Panc1 (cell line): ENCODE measurements at regions not wholly inside any gene's neighbourhood (a gene's known extent, or its start where the extent isn't known, plus 50 kb on each side); places are given as distances from the start of the nearest gene placed in this dataset.

Source experiments
- ATAC-seq: fragments of 200-7000 bp; cut with Tn5 transposase; 2 replicates; pipeline ENCODE4 v1.9.1; 2020; ENCODE audit warnings: mild to moderate bottlenecking, moderate library complexity
- BruUV-seq: library from RNA; stranded (reverse); fragments of 400-500 nt; replicated peaks from 2 replicates; lab custom pipeline; 2021; lab: Mats Ljungman, UMichigan
- CTCF ChIA-PET: fragments of 300-600 bp; sonication (Branson Sonifier 250); formaldehyde crosslinking; loops from one replicate; lab custom pipeline; 2022; ENCODE audit warnings: antibody characterized with exemption; lab: Charles Lee
- POLR2A ChIA-PET: fragments of 300-600 bp; sonication (Branson Sonifier 250); formaldehyde crosslinking; loops from one replicate; lab custom pipeline; 2022; ENCODE audit warnings: antibody characterized with exemption; lab: Charles Lee
- DNase-seq: peaks from one replicate; pipeline ENCODE4 v3.0.0-alpha.2; 2010; ENCODE audit warnings: low read depth, low spot score
- H3K27ac ChIP-seq: 2 replicates; pipeline ENCODE4 v1.5.1; 2011; ENCODE audit warnings: mild to moderate bottlenecking, low read length, inconsistent platforms
- H3K27me3 ChIP-seq: fragments of 200-500 bp; sonication (Bioruptor generic); 2 replicates; pipeline ENCODE4 v1.6.0; 2014; ENCODE audit warnings: low read length, inconsistent platforms; ENCODE audit not compliant: control insufficient read depth, insufficient read depth
- H3K36me3 ChIP-seq: fragments of 200-500 bp; sonication (Bioruptor generic); 2 replicates; pipeline ENCODE4 v1.5.1; 2014; ENCODE audit warnings: inconsistent platforms, mild to moderate bottlenecking, low read length, moderate library complexity; ENCODE audit not compliant: control insufficient read depth, insufficient read depth
- H3K4me1 ChIP-seq: 2 replicates; pipeline ENCODE4 v1.5.1; 2011; ENCODE audit warnings: inconsistent platforms, mild to moderate bottlenecking, low read length, moderate library complexity; ENCODE audit not compliant: control insufficient read depth, insufficient read depth
- H3K4me3 ChIP-seq, 2 experiments: 2 replicates each; pipeline ENCODE4 v1.5.1; 2011 to 2012; ENCODE audit warnings: low read depth in 2 of 2, low read length in 2 of 2, mild to moderate bottlenecking in 2 of 2, inconsistent platforms in 1 of 2, moderate library complexity in 1 of 2
- H3K9me3 ChIP-seq: fragments of 200-500 bp; sonication (Bioruptor generic); 2 replicates; pipeline ENCODE4 v1.5.1; 2014; ENCODE audit warnings: low read depth, mild to moderate bottlenecking, inconsistent platforms, low read length, moderate library complexity; ENCODE audit not compliant: control insufficient read depth, insufficient read depth
- CTCF ChIP-seq: fragments of 450-650 bp; IDR thresholded peaks from 2 replicates; pipeline ENCODE4 v1.5.1; 2017; ENCODE audit warnings: mild to moderate bottlenecking
- POLR2AphosphoS5 ChIP-seq: IDR thresholded peaks from 2 replicates; pipeline ENCODE4 v1.6.1; 2012; ENCODE audit warnings: mild to moderate bottlenecking, low read depth, low read length, moderate library complexity
- REST ChIP-seq, 2 experiments: IDR thresholded peaks; 2 replicates each; pipeline ENCODE4 v1.6.1; 2011 to 2012; ENCODE audit warnings: low read depth in 2 of 2, control low read depth in 1 of 2, low read length in 1 of 2, mild to moderate bottlenecking in 1 of 2, moderate library complexity in 1 of 2; ENCODE audit not compliant: insufficient read depth in 1 of 2
- SIN3A ChIP-seq: IDR thresholded peaks from 2 replicates; pipeline ENCODE4 v1.6.1; 2012; ENCODE audit warnings: low read depth, mild to moderate bottlenecking, low read length, moderate library complexity, borderline replicate concordance; ENCODE audit not compliant: insufficient read depth
- TCF7L2 ChIP-seq: IDR thresholded peaks from 2 replicates; pipeline ENCODE4 v1.6.1; 2011; ENCODE audit warnings: mild to moderate bottlenecking, low read depth, low read length, inconsistent platforms
- in situ Hi-C: cut with HindIII; loops from 2 replicates; pipeline ENCODE4 v1.10.0; 2016; ENCODE audit warnings: low sequenced_read_pairs, low pct_unique_long_range_greater_than_20kb
- intact Hi-C: fragments of 100-400 bp; cut with micrococcal nuclease; formaldehyde crosslinking; loops from one replicate; pipeline ENCODE4 v1.10.0; 2022; ENCODE audit not compliant: unreplicated experiment

- Histone ChIP-seq H3K27me3 (no peaks in the 10 kb centered on the region), H3K27ac (no peak overlapping the region), H3K9me3 (peaks cover 4% of the 10 kb centered on the region; the same call in 1 of the 2 replicates), H3K36me3 (no peaks in the 10 kb centered on the region), H3K4me1 (no peaks in the 10 kb centered on the region), H3K4me3 (no peak overlapping the region)
- in situ Hi-C loops = no loop called here
- ChIA-PET POLR2A (no interaction called here), CTCF (no interaction called here)
- ATAC-seq (no peak), DNase-seq (no peak)
- no TSS peak for BruUV-seq
- TF ChIP-seq REST (IDR thresholded peaks at IDR 0.05; ENCODE audit: insufficient read depth in 1 of 2, low read depth in 2 of 2, low read length in 1 of 2) = no peak
- no peak for TF ChIP-seq SIN3A
- TF ChIP-seq CTCF = no peak
- no peak for TF ChIP-seq POLR2AphosphoS5
- no peak for TF ChIP-seq TCF7L2
- intact Hi-C loops = no loop called here
These were observed 1499.6 kb downstream of the EFNA5 start for GRCh38 chr5:106171132-106171531.

- POLR2A ChIA-PET = no interaction called here
- no peak overlapping the region for H3K27ac ChIP-seq
- DNase-seq (no peak), ATAC-seq (no peak)
- TF ChIP-seq TCF7L2 (no peak), REST (IDR thresholded peaks at IDR 0.05; ENCODE audit: insufficient read depth in 1 of 2, low read depth in 2 of 2, low read length in 1 of 2) (no peak), CTCF (no peak)
- no peaks in the 10 kb centered on the region for H3K4me1 ChIP-seq
- H3K4me3 ChIP-seq = no peak overlapping the region
- no peaks in the 10 kb centered on the region for H3K36me3 ChIP-seq
- H3K9me3 ChIP-seq = no peaks in the 10 kb centered on the region; the same call in 1 of the 2 replicates
- no peaks in the 10 kb centered on the region for H3K27me3 ChIP-seq
- CTCF ChIA-PET = no interaction called here
- intact Hi-C loops (no loop called here), in situ Hi-C loops (no loop called here)
- BruUV-seq = no TSS peak
These were observed 1503.0 kb downstream of the EFNA5 start for GRCh38 chr5:106167766-106168165.
